HPDE6-E6E7 (cell line): ENCODE measurements at regions not wholly inside any gene's neighbourhood (a gene's known extent, or its start where the extent isn't known, plus 50 kb on each side); places are given as distances from the start of the nearest gene placed in this dataset.

Source experiments
- DNase-seq: peaks from one replicate; pipeline ENCODE4 v3.0.0; 2011; ENCODE audit warnings: missing footprints; ENCODE audit errors: extremely low spot score

DNA sequence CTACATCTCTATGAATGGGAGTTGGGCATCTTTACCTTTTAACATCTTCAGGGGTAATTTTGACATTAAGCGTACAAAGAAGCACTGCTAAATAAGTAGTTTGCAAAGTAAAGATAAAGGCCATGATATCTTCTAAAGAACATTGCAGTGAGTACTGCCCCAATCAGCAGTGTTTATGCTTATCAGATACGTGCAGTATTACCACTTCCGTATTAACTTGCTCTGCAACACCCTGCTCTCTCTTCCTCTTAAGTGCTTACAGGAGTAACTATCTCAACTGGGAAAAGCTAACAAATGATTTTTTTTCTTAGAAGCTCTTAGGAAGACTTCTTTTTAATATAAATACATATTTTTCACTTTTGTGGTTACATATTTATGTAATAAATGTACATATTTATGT lies 793.7 kb upstream of the SLC10A2 start:
- no peak for DNase-seq

DNA sequence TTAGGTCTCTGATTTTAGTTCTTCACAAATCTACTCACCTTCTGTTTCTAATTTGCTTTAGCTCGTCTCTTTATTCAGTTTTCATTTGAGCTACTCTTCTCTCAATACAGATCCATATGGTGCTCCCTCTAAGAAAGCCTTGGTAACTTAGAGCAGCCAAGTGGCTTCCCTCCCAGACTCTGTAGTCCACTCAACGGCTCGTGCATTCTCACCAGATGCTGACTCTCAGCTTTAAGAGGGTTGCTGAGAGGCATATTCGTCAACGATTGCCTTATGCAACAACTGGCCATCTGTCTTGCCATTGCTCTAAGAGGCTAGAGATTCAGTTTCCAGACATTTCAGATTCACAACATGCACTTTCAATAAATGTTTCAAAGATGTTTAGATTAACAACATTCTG lies 785.8 kb upstream of the SLC10A2 start:
- no peak for DNase-seq

- DNase-seq: no peak
Observed at GRCh38 chr13:103844471-103844870, 778.3 kb upstream of the SLC10A2 start.

DNA sequence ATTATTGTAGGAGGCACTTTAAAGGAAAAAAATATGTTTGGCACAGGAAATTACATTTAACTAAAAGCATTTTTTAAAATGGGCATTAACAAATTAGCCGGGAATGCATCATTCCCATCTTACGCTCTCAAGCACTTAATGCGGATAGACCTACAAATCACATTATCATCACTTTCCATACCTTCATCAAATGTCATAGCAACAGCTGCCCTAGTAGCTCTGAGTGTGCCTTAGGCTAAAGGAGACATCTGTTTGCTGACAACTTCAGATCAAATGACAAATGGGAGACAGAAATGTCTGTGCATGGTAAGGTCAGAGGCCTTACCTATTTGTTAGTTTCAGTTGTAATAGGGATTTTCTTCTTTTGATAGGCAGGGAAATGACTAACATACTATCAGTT lies 773.2 kb upstream of the SLC10A2 start:
- DNase-seq: no peak

GRCh38 chr13:103835052-103835451 lies 768.8 kb upstream of the SLC10A2 start:
- no peak for DNase-seq

GRCh38 chr13:103833294-103833852 lies 767.2 kb upstream of the SLC10A2 start:
- DNase-seq: no peak

GRCh38 chr13:103815619-103816018 lies 749.4 kb upstream of the SLC10A2 start:
- no peak for DNase-seq

DNA sequence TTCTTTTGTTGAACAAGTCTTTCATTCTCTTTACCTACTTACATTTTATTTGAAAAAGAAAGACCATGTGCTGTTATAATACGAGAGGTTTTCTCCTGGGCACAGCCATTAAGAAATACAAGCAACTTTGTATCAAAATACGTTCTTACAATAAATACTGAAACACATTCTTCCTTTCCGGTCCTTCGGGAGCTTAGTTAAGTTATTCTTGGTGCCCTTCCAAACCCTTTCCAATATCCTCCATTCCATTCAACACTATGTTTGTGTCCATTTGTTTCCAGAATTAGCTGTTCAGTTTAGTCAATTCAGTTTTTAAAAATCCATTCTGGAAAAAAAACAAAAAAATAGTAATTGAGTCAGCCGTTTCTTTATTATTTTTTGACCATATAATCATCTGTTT lies 746.8 kb upstream of the SLC10A2 start:
- DNase-seq: no peak

- DNase-seq: no peak
Observed at GRCh38 chr13:103812558-103812957, 746.3 kb upstream of the SLC10A2 start.

GRCh38 chr13:103810026-103810425 lies 743.8 kb upstream of the SLC10A2 start:
- no peak for DNase-seq

DNA sequence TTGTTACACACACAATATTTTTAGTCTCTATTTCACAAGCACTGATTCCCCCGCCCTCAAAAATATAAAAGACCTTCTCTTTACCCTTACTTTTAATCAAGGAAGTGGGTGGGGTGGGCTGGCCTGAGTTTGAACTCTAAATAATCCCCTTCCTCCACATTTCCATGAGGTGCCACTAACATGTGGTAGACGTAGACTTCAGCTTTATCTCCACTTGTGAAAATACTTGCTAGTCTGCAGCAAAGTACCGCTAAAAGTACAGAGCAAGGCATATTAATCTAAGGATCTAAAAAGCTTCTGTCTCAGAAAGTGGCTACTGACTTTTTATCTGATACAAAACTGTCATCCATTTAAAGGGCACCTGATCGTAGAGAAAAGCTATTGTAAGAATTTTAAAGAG lies 739.6 kb upstream of the SLC10A2 start:
- DNase-seq: no peak

GRCh38 chr13:103803349-103803748 lies 737.1 kb upstream of the SLC10A2 start:
- no peak for DNase-seq

GRCh38 chr13:103799028-103799427 lies 732.8 kb upstream of the SLC10A2 start:
- no peak for DNase-seq

GRCh38 chr13:103795892-103796478 lies 729.8 kb upstream of the SLC10A2 start:
- DNase-seq: no peak

DNA sequence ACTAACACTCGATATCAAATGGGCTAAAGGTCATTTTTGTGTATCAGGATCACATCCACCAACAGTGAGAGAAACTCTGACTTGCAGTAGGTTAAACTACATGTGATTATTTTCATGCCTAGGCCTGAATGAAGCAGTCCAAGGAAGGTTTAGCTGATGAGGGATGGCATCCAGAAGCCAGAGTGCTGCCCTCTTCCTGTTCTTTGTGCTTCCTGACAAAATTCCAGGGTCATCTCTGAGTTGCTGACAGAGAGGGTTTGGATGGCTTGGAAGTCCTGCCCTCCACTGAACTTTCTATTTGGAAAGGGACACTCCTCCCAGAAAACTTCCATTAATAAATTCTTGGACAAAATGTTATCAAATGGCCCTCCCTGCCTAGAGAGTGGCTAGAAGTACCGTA lies 728.3 kb upstream of the SLC10A2 start:
- no peak for DNase-seq

DNA sequence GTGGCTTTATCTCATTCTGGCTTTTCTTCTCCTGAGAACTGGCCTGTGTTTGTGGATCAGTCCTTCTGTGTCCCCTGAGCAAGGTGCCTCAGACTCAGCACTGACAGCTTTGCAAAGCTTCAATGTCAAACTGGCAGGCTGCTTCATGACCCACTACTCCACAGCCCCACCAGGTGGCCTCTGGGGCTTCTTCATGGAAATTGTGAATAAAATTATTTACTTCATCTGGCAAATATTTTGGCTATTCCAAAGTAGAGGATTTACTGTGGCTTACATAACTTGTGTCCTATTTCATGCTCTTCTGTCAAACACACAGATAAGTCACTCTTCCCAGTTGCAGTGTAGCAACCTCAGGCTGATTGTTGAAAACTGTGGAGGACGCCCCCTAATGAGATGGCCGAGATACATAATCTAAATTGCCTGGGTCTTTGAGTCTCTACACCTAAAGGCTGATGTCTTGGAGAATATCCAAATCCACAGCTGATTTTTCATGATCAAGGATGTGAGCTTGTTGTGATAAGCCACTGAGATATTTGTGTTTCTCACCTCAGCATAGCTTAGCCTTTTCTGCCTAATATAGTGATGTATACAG lies 721.9 kb upstream of the SLC10A2 start:
- no peak for DNase-seq

GRCh38 chr13:103772576-103772975 lies 706.4 kb upstream of the SLC10A2 start:
- DNase-seq: no peak

GRCh38 chr13:103762523-103762922 lies 696.3 kb upstream of the SLC10A2 start:
- DNase-seq: no peak

GRCh38 chr13:103759361-103759760 lies 693.1 kb upstream of the SLC10A2 start:
- DNase-seq: no peak

DNA sequence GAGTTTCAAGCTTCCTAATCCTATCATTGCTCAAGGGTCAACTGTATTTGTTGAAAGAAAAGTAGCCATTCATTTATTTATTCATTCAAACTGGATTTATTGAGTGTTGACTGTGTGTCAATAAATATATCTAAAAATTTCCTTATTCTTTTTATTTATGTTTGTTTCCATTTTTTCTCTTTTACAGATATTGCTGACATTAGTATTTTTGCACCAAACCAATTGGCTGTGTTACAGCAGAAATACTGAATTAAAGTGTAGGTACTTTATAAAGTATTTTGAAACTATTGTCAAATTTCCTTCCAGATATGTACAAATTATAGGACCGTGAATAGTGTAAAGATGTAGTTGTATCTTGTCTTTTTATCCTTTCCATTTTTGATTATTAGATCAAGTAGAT lies 692.0 kb upstream of the SLC10A2 start:
- no peak for DNase-seq

DNA sequence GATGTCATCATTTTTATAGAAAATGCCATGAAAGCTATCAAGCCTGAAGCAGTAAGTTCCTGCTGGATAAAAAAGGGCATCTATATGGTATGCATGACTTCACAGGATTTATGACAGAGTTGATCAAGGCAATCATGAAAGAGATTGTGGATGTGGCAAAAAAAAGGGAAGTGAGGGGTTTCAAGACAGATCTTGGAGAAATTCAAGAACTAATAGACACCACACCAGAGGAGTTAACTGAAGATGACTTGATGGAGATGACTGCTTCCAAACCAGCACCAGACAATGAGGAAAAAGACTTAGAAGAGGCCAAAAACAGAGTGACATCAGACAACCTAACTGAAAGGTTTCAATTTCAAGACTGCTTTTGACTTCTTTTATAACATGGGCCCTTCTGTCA lies 691.1 kb upstream of the SLC10A2 start:
- no peak for DNase-seq

- DNase-seq: no peak
Observed at GRCh38 chr13:103754783-103755182, 688.6 kb upstream of the SLC10A2 start.

DNA sequence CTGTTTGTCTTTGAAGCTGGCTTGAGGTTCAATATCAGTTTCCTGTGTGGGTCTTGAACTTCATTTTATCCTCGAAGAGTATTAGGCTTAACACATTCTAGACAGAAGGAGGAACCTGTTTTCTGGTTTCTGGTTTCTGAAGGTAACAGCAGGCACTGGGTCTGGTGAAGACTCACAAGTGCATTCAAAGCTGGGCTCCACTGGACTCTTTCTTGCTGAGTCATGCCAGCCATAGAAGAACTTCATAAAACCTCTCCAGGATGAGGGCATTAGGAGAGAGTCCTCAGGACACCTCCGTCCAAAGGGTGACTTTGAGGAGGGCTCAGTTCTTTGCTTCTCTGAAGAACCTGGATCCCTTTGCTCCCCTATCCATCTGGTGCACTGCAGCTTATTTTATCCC lies 668.6 kb upstream of the SLC10A2 start:
- no peak for DNase-seq

DNA sequence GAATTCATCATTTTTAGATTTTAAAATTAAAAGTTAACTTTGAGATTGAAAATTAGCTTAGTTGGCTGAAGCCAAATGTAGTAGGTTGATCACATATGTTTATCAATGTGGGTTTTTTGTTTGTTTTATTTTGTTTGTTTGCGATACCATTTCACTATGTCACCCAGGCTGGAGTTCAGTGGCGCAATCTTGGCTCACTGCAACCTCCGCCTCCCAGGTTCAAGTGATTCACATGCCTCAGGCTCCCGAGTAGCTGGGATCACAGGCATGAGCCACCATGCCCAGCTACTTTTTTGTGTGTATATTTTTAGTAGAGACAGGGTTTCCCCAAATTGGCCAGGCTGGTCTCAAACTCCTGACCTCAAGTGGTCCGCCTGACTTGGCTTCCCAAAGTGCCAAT lies 665.7 kb upstream of the SLC10A2 start:
- no peak for DNase-seq
